HG02798 (cell line): ENCODE measurements at regions not wholly inside any gene's neighbourhood (a gene's known extent, or its start where the extent isn't known, plus 50 kb on each side); places are given as distances from the start of the nearest gene placed in this dataset.

Source experiments
- ATAC-seq: cut with Tn5 transposase; IDR thresholded peaks from one replicate; pipeline ENCODE4 v1.9.1; 2021; ENCODE audit warnings: mild to moderate bottlenecking; ENCODE audit not compliant: unreplicated experiment, poor library complexity

GRCh38 chr21:16159971-16160350 is 430.2 kb downstream of the USP25 start:
- ATAC-seq = no peak

- no peak for ATAC-seq
Measured at GRCh38 chr21:16162953-16163352, 433.2 kb downstream of the USP25 start.

GRCh38 chr21:16169102-16169511 is 439.3 kb downstream of the USP25 start:
- ATAC-seq = no peak

- no peak for ATAC-seq
Measured at GRCh38 chr21:16169779-16170178, 440.0 kb downstream of the USP25 start.

DNA sequence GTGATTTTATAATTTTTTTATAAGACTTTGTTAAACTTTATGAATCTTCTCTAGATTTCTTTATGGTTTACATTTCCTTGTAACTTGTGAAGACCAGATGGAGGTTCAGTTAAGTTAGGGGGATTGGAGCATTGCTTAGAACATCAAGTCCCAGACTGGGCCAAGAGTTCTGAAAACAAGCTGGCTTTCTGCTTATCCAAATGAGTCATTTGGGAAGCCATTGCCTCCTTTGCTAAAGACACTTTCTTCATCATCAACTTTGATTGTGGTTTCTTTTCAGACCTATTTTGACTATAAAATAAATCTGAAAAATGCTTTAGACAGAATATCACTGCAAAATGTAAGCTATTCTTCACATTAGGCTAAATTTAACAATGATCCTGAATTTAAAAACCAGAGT is 446.8 kb downstream of the USP25 start:
- no peak for ATAC-seq

GRCh38 chr21:16177532-16177931 is 447.8 kb downstream of the USP25 start:
- ATAC-seq = no peak

DNA sequence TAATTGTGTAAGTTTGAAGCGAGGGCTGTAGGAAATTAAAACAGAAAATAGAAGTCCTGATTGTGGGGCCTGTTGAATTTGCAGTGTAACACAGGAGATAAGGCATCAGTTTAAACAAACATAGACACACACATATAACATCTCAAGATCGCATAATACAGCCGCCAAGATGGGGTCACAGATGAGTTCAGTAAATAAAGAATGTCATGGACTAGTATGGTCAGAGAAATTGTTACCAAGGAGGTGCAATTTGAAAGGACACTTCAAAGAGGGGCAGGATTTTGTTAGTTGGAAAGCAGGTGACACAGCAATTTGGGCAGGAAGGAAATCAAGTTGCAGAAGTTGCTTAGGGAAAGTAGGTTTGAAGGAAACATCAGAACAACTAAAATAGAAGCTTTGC is 450.0 kb downstream of the USP25 start:
- ATAC-seq = no peak

- no peak for ATAC-seq
Measured at GRCh38 chr21:16180614-16181013, 450.8 kb downstream of the USP25 start.

DNA sequence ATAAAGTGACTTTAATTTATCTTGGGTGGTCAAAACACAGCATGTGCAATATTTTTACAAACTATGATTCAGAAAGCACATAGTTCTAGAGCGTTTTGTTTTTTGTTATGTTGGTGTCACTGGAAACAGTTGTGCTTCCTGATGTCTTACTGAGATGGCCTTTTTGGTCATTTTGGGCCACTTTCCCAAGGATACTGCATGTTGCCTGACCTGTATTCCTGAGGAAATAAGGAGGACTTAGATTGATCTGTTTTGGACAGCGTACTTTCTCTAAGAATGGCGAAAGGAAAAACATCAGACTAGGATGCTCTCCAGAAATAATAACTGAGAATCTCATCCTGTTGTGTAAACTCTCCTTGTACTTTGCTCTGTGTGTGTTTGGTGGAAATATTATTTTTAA is 451.2 kb downstream of the USP25 start:
- no peak for ATAC-seq

DNA sequence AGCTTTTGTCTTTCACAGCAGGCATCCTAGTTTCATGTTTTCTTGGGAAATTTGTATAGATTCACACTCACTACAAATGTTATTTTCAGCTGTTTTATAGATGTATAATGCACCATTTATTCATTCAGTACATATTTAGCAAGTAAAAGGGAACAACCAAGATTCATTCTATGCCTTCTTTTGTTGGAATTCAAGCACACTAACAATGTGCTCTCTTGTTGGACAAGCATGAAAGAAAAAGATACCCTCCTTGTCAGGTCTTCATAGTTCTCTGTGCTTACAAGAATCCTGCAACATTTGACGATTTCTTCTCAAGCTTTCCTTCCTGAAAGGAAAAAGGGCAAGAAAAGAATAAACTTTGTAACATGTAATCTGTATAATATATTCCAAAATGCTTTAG is 456.0 kb downstream of the USP25 start:
- ATAC-seq = no peak

- ATAC-seq = no peak
Measured at GRCh38 chr21:16186742-16187141, 457.0 kb downstream of the USP25 start.

DNA sequence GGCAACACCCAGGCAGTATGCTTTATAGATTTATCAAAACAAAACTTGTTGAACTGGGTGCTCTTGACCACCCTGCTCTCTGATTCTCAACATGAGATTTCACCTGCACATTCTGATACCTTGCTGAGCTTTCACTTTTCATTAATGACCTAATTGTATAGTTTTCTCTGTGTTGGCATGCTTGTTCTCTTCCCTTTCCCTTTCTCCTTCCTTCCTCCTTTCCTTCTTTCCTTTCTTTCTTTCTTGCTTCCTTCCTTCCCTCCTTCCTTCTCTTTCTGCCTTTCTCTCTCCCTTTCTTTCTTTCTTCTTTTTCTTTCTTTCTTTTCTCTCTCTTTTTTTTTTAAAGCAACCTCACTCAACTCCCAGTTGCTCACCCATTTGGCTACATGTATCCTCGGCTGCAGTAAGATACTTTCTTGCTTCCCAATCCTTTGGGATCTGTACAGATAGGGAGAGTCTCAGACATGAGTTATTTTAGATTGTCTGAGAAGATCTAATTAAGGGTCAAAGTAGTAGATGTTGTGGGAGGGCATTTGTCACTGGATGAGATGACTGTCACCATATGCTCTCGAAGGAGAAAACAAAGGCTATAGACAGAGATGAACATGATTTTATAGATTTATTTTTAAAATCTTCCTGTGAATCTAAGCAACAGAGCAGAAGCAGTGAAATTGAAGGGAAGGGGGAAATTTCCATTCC is 458.0 kb downstream of the USP25 start:
- no peak for ATAC-seq

- no peak for ATAC-seq
Measured at GRCh38 chr21:16192902-16193301, 463.1 kb downstream of the USP25 start.

DNA sequence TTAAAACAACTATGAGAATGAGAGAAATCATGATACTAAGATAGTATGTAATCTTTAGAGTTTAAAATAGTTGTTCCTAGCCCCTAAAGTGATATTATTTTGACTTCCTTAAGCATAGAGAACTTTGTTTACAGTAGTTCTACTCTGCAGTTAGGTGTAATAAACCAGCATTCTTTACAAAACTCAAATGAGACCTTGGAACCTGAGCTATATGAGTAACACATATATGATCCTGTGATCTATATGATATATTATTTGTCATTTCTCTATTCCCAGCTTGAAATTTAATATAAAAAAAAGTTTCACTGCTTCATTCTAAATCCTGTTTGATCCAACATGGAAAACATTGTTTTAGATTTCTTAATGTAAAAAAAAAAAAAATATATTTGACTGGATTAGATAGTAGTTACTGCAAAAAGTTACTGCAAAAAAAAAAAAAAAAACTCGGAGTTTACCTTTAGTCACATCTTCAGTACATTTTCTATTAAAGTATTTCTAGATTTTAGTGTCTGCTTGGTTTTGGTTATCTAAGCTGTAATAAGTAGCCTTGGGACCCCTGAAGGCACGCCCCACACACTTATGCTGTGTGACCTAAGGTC is 463.8 kb downstream of the USP25 start:
- no peak for ATAC-seq

GRCh38 chr21:16194095-16194787 is 464.5 kb downstream of the USP25 start:
- ATAC-seq = peak; percentile 85

DNA sequence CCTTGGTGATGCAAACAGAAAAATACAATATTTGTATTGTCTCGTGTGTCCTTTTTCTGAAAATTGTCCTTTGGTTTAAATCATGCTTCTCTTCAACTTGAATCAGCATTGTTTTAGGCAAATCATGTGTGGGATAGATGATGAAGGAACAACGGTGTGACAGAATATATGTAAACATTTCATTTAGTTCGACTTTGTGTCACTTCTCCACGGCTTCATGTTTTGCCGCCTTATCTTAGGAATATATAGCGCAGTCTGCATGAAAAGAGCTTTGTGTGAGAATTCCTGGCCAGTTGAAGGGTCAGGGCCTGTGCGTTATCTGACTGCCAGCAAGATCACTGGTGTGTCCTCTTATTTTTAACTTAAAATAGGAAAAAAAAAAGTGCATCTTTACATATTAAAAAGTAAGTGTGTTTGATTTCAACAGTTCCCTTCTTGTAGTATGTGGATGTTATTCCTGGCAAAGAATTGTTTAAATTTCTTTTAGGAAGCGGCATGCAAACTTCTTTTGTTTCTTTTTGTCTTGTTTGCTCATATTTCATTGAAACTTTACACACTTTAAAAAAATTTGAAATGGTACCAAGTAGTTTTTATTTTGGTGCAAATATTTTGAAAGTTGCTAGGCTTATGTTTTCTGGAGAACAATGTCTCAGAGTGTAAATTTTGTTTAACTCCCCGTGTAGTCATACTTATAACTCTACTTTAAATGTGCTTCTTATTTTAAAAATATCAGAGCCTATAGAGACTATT is 465.2 kb downstream of the USP25 start:
- no peak for ATAC-seq

DNA sequence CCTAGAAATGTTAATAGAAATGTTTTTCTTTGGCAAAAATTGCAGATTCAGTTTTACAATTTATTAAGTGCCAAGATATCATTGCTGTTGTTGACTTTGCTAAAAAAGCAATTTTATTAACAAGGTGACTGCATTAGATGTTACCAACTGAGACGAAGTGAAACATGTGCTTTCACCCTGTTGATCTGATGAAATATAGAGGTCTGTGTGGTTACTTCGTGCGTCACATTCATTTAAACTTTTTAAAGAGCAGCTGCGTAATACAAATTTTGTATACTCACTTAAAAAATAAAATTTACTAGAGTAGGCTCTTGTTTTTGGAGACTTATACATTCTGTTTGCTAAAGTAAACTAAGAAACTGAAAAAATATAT is 465.7 kb downstream of the USP25 start:
- ATAC-seq = no peak

DNA sequence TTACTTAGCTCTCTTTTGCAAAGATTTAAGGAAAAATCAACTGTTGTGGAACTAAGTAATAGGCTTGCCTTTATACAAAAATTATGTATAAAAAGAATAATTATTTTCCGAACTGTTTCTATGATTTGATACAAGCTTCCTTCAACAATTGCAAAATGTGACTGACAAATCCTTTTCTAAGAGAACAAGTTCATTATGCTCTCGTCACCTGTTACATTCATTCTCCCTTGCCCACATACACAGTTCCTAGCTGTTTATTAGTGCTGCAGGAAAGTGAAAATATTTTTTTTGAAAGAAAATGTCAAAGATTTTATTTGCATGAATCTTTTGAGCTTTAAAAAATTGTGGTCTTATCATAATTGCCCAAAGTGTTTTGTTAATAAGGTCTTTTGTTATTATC is 466.2 kb downstream of the USP25 start:
- ATAC-seq = no peak

GRCh38 chr21:16198546-16198945 is 468.8 kb downstream of the USP25 start:
- ATAC-seq = no peak

- ATAC-seq = peak; percentile 43
Measured at GRCh38 chr21:16199539-16199938, 469.8 kb downstream of the USP25 start.

- no peak for ATAC-seq
Measured at GRCh38 chr21:16201718-16202117, 471.9 kb downstream of the USP25 start.
